Activated CD4-positive, alpha-beta T cell treated with anti-CD3 and anti-CD28 coated beads, Interleukin-2, amount 50 U/mL, for 48 hours (primary cell): ENCODE measurements at regions not wholly inside any gene's neighbourhood (a gene's known extent, or its start where the extent isn't known, plus 50 kb on each side); places are given as distances from the start of the nearest gene placed in this dataset.

Experiments
- DNase-seq, 2 experiments: peaks; one replicate each; pipeline ENCODE4 v3.0.0-alpha.2; 2020

DNA sequence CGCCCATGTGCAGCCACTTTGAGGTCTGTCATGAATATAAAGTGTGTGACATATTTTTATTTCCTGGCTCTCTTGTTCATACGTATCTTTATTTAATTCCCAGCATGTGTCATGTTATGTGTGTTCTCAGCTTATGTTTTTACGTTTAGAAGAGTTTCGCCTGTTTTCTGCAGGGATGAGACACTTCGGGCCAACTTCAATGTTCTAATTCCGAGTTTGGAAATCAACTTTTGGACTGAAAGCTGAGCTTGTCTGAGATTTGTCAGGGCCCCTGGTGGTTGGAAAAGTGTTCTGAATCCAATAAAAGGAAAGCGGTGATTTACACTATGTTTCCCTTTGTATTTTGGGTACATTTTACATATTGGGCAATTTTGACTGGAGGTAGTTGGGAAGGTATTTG is 810.7 kb downstream of the TBC1D22A start:
- no peak for DNase-seq

DNA sequence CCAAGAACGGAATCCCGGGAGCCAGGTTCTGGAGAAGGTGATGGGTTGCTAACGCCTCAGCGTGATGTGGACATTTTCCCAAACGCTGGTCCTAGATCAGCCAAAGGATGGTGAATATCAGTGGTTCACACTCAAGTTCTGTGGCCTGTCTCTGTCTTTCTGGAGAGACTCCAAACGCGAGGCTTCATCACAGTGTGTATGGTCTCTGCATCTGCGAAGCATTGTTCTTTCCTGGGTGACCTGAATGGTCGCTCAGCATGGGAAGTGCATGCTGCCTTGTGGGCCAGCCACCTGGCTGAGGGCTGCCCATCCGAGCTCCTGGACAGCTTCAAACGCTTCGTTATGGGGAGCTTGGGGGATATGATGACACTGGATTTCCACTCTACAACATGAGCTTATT is 810.0 kb downstream of the TBC1D22A start:
- DNase-seq = no peak

DNA sequence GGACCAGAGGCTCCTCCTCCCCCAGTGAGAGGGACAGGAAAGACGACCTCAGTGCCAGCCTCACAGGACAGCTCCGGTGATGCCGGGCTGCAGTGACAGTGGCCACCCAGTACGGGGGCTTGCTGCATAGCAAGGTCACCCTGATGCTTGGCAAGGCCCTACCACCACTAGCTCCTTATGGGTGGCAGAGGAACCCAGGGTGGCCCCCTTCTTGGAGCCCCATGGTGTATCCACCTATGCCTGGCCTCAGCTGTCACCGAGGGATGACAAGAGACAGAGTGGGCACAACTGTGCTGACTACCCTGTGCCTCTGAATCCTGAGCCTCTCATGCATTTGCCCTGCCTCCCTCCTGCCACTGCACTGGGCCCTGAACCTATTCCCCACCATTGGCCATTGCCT is 809.2 kb downstream of the TBC1D22A start:
- no peak for DNase-seq

DNA sequence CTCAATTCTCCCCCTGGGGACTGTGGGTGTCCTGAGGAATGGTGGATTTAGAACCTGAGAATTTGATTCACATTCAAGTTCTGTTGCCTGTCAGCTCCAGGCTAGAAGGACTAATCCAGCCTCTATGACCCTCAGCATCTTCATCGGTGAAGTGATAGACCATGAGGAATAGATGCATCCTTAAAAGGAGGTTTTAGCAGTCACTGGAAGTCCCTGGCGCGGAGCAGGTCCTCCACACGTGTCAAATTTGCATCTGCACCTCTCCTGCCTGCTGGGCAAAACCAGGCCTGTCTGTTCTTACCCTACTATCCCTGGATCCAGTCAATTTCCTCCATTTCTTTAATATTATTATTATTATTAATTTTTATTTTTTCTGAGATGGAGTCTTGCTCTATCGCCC is 808.4 kb downstream of the TBC1D22A start:
- no peak for DNase-seq

DNA sequence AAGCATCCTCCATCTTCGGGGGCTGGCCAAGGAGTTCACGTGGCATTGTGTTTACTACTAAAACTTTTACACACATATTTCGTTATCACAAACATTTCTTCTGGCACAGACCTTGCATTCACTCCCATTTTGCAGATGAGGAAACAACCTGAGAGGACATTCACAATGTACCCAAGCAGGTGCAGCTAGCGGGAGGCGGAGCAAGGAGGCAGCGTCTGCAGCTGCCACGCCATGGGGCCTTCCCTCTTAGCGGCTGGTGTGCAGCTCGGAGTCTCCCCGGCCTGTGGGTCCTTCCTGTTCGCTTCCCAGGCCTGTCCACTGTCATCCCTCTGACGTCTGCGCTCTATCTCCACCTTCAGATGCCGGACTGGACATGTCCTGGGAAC is 807.8 kb downstream of the TBC1D22A start:
- DNase-seq = no peak

DNA sequence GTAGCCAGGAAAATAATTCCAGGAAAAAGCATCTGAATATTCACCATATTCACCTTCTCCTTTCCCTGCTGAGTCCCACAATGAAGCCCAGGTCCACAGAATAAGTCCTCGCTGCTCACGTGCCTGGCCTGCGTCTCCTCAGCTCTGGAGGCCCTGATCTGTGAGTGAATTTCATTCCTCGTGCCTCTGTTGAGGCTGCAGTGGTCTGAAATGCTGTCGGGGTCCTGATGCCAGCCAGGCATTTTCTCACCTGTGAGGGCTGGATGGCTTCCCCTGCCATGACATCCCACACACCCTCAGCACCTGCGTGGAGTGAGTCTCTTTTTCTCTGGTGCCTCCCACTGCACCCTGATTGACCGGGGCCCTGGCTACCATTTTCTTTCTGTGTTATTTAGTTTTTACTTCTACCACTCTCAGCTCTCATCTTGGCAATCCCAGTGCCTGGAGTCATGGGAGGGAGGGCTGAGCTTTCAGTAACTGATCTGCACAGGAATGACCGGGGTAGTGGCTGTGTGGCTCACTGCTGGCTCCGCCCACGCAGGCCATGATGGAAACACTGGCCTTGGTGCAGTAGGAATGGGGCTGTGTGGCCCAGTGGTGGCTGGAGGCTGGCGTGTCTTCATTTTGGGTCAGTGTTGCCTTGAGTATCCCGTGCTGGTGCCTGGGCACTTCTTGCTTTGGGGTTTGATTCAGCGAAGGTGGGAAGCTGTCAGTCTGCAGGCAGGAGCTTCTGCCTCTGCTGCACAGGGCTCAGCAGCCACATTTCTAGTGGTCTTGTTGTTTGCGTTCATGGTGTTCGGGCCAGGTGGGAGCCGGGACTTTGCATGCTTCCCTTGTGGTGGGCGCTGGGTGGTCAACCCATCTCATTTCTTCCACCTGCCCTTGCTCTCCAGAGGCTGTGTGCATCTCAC is 807.2 kb downstream of the TBC1D22A start:
- no peak for DNase-seq

DNA sequence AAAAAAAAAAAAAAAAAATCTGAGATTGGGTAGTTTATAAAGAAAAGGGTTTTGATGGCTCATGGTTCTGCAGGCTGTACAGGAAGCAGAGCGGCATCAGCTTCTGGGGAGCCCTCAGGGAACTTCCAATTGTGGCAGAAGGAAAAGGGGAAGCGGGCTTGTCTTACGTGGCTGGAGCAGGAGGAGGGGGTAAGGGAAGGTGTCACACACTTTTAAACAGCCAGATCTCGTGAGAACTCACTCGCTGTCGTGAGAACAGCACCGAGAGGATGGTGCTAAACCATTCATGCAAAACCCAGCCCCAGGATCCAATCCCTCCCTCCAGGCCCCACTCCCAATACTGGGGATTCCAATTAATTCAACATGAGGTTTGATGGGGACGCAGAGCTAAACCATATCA is 806.2 kb downstream of the TBC1D22A start:
- no peak for DNase-seq

DNA sequence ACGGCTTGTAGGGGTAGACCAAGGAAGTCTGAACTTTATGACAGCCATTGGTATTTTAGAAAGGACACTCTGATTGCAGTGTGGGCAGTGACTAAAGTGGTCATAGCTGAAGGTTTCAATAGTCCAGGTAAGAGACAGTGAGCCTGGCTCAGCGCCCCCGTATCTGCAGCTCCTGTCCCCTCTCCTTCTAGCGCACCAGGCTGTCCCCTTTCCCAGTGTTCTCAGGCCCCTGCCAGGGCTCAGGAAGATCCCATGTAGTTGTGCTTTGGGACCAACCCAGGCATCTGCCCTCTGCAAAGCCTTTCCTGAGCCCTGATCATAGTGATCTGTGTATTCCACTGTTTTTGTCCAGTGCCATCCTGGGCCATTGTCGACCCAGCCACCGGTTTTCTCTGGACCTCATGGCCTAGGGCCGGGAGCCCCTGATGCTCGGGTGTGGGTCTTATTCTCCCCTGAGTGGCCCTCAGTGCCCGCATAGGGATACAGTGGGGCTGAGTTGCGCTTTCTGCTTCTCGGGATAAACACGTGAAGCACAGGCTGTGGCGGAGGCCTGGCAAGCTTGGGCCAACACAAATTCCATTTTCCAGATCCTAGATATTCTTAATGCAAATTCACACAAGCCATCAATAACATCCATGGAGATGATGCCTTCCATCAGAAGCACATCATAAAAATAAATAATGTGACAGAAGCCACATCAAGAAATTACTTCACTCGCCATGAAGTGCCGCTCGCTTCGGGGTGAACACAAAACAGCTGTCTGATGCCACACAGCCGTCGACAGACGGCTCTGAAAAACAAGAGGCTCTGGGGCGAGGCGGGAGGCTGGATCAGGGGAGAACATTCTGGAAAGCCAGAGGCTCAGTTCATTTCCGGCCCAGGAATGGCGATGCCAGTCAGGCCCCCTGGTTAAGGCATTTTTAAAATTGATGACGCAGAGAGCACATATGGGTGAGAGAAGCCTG is 805.0 kb downstream of the TBC1D22A start:
- no peak for DNase-seq

DNA sequence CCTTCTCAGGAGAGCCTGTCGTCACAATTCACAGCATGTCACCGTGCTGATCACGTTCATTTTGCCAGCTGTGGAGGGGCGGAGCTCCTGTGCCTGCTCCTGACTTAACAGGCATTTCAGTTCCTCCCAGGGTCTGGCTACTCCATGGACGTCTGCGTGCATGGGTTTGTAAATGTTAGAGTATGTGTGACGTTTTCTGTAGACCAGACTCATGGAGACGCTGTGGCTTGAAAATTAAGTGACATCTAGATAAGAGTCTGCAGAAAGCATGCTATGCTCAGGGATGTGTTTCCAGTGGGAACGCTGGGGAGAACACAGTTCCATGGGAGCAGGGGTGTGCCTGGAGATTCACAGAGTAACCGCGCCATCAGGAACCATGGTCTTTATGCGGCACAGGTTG is 804.0 kb downstream of the TBC1D22A start:
- DNase-seq = no peak

DNA sequence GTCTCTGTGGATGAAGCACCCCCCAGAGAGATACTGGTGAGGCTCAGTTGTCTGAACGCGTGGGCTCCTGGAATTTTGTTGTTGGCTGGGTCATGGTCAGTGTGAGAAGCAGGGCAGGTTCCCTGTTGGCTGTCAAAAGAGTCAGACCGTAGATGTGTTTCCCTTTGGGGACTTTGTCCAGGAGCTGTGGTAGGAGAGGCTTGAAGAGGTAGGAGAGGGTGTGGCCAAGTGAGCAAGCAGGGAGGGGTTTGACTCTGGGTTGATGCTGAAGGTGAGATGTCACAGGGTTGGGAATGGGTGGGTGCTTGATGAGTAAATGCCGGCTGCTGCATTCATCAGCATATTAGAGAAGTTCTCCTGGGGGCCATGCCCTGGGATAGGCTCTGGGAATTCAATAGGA is 803.2 kb downstream of the TBC1D22A start:
- DNase-seq = no peak

DNA sequence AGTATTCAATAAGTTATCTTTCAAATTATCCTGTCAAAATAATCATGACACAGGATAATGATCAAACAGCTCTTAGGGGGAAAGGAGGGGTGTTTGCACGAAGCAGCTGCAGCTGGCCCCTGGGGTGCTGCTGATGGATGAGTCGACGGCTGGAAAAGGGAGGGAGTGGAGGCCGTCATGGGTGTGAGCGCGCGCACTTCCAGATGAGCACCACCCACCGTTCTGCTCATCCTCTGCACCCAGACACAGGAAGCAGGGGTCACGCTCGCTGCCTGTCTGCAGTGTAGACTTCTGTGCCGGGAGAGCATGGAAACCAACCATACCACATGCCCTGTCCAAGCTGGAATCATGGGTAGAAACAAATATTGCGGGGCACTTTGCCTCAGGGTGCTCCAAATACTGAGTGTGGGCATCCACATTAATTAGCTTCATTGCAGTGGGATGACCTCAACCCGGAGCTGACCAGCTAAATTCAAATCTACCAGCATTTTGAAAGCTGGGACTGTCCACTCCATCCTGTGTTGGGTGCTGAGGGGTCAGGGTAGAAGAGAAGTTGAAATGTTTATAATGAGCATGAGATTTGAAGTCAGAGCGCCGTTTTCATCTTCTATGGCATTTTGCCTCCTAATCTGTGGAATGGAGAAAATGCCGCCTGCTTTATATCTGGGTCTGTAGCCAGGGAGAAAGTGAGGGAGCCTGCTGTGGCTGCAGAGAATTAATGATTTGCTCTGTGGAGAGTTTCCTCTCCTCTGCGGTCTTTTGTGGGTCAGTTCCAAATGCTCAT is 802.4 kb downstream of the TBC1D22A start:
- no peak for DNase-seq

DNA sequence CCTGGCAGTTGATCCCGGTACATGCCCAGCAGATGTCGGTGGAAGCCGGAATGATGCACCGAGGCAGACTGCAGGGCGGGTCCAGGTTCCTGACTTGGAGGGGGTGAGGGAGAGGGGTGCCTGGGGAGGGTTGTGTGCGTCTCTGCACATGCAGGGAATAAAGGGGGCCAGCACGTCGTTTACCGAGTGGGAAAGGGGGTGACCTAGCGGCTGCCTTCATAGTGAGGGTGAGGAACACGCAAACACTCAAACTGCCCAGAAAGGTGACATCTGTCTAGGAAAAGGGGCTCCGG is 801.7 kb downstream of the TBC1D22A start:
- DNase-seq = no peak

DNA sequence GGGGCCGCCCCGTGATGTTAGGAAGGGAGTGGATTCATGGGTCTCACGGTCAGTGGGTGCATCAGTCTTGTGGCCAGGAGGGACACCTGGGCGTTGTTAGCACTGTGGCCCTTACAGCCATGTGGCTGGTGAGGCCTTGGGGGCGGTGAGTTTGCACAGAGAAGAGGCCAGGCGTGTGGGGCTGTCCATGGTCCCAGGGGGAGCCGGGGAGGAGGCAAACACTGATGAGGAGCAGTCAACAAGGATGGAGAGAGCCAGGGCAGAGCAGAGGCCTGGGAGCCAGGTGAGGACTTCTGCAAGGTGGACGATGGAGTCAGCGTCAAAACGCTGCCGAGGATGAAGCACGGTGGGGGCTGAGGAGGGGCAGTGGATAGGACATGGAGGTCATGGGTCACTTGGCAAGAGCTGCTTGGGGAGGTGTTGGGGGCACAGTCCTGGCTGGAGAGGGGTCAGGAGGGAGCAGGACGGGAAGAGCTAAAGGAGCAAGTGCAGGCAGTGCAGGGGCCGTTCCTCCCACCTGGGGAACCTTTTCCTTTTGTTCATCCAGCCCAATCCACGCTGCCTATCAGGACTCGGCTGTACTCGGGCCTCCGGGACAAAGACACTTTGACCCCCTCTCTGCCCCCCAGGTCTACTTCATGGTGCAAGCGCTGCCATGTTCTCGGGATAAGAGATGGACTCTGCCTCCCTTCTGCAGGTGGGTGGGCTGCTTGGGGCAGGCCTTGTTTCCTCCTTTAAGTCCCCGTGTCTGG is 801.1 kb downstream of the TBC1D22A start:
- DNase-seq = no peak

DNA sequence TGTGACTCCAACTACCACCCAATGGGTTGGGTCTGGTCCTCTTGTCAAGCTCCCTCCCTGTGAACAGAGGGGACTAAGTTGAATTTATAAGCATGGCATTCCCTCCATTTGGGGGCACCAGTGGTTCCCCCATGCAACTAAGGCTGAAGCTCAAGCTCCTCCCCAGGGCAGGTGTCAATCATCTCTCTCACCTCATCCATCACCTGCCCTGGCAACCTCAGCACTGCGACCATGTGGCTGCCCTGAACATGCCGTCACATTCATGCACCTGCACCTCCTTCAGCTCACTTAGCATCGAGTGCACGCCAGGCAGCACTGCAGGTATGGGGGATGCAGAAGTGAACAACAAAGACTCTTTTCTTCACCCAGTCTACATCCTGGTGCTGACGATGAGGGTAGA is 799.3 kb downstream of the TBC1D22A start:
- no peak for DNase-seq

DNA sequence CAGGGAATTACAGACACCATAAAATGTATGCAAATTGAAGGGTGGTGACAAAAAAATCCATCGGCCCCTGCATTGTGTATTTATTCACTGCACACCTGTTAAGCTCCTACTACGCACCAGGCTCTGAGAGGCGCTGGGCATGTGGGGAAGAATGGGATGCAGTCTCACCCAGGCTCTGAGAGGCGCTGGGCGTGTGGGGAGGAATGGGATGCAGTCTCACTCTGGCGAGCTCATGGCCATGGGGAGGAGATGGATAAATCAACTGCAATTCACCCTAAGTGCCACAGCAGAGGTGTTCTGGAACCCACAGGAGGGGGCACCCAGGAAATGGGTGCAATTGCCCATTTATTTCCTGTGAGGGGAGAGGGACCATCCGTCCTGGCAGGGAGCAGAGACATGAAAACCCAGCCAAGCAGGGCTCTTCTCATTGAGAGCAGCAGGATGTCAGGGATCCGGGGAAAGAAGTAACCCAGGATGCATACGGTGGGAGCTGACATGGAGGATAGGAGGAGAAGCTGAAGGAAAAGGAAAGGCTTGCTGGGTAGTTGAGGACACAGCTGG is 798.7 kb downstream of the TBC1D22A start:
- no peak for DNase-seq

DNA sequence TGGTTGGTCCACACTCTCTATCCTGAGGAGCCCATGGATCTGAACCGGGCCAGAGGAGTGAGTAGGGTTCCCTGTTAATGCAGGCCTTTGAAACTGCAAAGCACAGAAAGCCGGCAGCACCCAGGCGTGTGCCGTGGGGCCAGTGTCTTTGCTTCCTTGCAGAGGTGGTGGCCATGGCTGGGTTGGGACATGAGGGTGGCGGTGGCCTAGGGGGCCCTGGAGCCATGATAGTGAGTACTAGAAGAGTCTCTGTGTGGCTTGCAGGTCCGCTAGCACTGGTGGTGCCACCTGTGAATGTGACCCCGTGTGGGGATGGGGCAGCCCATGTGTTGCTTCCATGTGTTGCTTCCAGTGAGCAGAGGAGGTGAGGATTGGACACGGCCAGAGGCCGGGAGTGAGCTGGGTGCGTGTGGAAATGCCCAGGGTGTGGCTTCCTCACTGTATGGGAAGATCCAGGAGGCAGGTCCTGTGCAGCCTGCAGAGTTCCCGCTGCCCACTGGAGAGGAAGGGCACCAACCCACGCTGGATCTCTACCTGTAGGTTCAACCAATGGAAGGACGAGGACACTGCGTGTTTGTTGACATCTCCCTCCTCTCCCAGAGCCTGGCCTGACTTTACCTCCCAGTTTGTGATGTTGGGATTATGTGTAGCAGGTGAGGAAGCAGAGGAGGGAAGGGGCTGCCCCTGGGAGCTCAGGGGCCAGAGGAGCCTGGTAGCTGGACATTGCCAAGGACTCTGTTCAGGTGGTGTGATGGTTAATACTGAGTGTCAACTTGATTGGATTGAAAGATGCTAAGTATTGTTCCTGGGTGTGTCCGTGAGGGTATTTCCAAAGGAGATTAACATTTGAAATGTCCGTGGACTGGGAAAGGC is 796.6 kb downstream of the TBC1D22A start:
- no peak for DNase-seq

DNA sequence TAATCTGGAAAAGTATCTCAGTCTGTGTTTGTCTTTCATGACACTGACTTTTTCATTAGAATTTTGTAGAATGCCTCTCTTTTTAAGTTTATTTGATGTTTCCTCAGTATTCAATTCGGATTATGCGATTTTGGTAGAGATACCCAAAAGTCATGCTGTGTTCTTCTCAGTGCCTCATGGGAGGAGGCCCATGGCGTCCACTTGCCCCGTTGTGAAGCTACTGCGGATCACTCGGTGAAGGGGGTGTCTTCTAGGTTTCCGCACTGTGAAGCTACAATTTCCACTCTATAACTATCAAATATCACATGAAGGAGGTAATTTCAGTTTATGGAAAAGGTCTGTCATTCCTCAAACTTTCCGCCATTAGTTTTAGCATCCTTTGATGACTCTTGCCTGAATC is 794.0 kb downstream of the TBC1D22A start:
- no peak for DNase-seq

DNA sequence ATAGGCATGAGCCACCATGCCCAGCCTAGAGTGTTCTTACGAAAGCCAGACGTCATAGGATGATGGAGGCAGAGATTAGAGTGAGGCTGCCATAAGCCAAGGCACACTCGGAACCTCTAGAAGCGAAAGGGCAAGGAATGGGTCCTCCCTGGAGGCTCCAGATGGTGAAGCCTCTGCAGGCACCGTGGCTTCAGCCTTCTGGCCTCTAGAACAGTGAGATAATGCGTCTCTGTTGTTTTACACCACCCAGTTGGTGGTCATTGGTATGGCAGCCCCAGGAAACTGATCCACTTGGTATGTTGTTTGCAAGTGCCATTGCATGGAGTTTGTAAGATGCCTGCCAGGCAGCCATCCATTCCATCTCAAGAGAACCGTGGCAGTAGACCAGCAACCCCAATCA is 791.0 kb downstream of the TBC1D22A start:
- DNase-seq = no peak

DNA sequence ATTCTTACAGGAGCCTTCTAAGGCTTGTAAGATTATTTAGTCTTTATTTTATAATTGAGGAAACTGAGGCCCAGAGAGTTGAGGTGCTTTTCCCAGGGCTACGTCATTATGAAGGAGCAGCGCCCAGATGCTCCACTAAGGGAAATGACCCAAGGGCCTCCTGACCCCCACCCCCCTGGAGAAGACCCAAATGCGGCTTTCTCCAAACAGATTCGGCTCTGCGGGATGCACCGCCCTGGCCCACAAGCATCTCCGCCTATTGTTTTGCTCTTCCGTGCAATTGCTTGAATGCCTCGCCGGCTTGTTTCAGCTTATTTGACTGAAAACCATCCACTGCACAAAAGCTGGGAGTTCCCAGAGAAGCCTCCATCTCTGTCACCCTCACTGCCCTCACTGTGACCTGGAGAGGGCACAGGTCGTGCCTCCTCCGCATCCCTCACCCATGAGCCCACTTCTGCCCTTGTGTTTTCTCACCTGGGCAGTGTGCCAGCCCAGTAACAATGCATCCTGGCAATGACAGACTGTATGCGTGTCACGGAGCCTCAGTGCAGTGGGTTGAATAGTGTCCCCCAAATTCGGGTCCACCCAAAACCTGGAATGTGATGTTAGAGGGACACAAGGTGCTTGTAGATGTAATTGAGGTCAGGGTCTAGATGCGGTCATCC is 790.2 kb downstream of the TBC1D22A start:
- DNase-seq = no peak

DNA sequence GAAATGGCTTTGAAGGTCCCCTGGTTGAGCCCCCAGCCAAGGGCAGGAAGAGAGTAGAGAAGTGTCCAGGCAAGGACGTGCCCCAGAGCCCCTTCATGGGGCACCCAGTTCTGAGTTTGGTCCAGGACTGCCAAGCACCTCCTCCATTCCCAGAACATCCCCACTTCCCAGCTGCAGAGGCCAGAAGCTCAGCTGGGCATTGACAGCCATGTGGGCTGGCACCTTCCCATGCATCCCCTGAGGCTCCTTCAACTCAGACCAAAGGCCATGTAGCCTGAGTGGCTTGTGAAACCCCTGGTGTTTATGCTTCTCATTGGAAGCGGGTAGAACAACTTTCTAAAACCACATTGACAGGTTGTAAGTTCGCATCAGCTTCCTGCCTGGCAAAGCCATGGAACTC is 789.6 kb downstream of the TBC1D22A start:
- DNase-seq = no peak

DNA sequence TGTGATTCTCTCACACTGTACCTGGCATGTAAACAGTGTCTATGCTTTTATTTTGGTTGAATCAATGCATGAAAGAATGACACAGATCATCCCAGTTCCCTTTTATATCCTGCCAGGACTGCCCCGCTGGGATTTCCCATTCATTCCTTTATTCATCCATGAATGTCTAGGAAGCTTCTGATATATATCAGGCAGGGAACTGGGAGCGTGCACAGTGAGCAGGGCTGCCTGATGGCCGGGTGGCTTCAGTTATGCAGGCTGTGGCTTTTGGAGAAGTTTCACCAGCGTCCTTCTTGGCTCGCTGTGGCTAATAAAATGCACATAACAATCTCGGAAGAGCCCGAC is 789.0 kb downstream of the TBC1D22A start:
- DNase-seq = no peak
